Renal cortex interstitium (tissue), 11 donors: ENCODE measurements at regions not wholly inside any gene's neighbourhood (a gene's known extent, or its start where the extent isn't known, plus 50 kb on each side); places are given as distances from the start of the nearest gene placed in this dataset.
"Not testable (repeated sequence)": the region's sequence is repeated elsewhere in the genome, so short reads cannot be mapped to it uniquely, and the experiment has no call there.

Experiments used
- DNase-seq, 11 donors: peaks; one replicate each; pipeline ENCODE4 v3.0.0-alpha.2; 2013; ENCODE audit warnings: low read depth in 9 of 11, low spot score in 4 of 11; ENCODE audit errors: extremely low read depth in 1 of 11

DNA sequence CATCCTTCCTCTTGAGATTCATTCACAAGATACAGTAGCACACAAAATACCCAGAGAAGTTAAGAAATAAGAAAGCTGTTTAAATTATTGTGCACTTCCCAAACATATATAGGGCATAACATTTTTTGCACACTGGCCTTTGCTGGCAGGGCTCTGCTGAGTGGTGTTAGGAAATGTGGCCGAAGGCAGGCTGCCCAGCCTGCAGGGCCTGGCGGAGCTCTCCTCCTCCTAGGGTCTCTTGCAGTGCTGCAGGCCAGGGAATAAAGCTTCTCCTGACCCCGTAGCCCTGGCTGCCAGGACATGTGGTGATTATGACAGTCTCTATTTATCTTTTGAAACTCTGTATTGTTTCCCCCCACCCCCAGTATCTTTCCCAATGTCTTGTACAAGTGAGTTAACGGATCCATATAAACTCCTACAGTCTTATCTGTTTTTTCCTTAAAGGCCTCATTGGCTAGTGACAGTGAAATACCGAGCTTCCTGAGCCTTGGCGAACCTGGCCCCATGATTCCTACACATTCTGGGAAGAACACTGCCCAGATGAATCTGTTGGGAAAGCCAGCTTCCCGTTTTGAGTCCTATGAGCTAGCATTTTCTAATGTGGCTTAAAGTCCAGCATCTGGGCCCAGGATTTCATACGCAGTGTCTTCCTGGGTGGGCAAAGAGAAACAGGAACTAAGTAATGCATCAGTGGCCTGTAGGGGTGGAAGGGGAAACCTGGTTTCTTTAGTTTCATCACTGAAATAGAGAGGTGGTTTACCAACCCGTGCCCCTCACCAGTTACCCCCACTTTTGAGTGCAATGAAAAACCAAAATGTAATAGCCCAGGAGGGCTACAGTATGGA lies 310.3 kb downstream of the BCL2L11 start:
- not testable (repeated sequence) for DNase-seq

DNA sequence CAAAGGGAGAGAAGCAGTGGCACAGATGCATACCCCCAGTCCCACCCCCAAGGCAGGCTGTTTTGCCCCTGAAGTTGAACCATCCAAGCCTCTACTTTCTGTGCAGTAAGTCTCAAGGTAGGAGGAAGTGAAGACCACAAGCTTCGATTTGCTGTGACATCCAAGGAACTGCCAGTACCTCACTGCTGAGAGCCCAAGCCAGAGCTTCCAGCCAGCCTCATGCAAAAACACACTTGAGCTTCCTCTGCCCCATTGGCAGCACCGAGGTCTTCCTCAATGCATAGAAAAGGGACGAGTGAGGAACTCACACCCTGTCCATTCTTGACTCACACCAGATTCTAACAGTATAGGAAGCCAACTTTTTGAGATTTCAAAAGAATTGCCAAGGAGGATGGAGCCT lies 311.7 kb downstream of the BCL2L11 start:
- DNase-seq: not testable (repeated sequence)

DNA sequence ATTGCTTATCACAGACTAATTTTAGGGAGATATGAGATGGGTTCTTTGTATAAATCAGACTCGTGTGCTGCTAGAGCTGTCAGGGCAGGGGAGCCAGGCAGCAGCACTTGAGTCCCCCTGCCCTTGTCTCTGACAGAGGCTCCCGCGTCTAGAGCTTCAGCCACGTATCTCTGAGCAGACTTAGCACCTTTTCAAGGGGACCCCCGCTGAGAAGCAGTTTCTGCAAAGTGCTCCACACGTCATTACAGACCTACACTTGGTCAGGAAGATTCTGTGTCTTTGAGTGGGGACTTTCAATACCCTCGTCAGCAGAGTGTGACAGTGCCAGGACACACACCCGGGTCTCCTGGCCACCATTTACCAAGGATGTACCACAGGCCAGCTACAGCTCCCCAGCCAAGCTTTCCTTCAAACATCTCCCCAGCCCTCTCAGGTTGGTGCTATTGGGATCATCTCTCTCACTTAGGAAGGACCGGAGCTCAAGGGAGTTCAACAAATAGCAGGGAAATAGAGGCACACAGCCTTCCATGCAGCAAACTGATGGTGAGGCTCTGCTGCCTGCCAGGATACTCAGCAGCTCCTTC lies 312.3 kb downstream of the BCL2L11 start:
- not testable (repeated sequence) for DNase-seq

DNA sequence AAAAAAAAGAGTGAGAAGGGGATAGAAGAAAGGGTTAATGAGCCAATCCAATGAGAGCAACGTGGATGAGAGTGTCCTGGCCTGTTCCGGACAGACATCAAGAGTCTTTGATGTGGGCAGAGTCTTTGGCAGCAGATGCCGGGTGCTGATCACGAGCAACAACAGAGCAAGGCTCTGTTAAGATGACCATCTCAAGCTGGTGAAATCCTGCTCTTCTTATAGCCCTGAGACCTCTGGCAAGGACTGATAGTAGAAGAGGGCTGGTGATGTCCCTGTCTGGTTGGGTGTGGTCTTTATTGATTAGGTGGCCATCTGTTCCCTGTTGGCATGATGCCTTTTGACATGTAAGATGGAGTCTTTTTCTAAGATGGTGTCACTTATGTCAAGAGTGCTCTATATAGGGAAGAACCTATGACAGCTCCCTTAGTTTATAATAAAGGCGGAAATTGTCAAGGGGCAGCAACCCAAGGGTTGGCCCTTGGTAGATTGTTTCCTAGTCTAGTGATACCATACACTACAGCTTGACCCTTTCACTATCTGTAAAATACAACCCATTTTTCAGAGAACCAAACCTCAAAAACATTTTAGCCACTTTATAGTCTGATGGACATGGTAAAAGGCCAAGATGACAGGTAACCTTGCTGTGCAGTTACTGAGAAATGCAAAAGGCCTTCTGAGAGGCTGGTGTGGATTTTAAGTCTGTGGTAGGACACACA lies 313.3 kb downstream of the BCL2L11 start:
- not testable (repeated sequence) for DNase-seq

DNA sequence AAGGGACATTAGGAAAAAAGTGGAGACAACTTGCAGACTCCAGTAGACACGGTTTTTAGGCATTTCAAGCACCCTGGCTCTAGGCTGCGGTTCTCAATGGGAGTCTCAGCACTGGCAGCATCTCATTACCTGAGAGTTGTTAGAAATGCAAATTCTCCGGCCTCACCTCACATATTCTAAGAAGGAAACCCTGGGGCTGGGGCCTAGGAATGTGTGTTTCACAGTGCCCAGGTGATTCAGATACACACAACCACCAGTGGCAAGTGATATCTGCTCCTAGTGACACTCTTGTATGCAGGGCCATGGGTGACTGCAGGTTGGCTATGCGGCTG lies 313.9 kb downstream of the BCL2L11 start:
- DNase-seq: not testable (repeated sequence)

DNA sequence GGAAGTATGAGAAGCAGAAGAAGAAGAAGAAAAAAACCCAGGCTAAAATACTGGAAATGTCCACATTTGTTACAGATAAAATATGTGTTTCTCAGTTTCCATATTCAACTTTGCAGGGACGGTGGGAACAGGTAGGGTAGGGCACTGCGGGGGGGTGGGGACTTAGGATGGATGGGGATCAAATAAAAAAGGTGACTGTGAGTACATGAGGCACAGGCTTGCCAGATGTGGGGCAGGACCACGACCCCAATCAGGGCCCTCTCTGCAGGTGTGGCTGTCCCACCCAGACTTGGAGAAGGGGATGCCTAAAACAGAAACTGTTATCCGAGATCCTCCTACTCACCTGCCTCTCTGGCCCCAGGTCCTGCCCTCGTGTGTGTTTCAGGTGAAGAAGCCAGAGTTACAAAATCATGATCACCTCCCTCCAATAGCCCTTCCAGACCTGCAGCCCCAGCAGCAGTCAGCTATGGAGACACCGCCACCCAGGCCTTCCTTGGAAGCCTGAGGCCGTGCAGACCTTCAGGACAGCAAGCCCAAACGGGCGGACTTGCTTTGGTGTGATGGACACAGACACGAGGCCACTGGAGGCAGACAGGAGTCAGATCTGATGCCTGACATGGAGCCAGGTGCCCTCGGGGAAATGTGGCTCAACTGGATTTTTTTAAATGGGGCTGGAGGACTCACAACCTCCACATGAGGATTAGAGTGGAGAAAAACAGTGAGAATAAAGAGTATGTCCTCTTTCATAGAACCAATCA lies 315.0 kb downstream of the BCL2L11 start:
- not testable (repeated sequence) for DNase-seq

DNA sequence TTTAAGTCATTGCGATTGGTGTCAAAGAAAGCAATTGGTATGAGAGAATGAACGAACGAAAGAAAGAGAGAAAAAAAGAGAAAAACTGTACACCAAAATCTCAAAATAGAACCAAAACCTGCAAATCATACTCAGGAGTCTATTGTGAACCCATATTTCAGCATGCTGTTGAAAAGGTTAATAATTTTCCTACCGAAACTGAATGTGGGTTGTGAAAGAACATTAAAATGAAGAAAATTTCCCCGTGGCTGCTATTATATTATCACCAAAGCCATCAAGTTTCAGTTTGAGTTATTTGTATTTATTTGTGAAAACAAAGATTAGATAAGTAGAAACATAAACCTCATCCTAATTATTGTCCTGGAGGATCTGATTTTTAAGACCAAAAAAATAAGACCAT lies 315.7 kb downstream of the BCL2L11 start:
- not testable (repeated sequence) for DNase-seq

DNA sequence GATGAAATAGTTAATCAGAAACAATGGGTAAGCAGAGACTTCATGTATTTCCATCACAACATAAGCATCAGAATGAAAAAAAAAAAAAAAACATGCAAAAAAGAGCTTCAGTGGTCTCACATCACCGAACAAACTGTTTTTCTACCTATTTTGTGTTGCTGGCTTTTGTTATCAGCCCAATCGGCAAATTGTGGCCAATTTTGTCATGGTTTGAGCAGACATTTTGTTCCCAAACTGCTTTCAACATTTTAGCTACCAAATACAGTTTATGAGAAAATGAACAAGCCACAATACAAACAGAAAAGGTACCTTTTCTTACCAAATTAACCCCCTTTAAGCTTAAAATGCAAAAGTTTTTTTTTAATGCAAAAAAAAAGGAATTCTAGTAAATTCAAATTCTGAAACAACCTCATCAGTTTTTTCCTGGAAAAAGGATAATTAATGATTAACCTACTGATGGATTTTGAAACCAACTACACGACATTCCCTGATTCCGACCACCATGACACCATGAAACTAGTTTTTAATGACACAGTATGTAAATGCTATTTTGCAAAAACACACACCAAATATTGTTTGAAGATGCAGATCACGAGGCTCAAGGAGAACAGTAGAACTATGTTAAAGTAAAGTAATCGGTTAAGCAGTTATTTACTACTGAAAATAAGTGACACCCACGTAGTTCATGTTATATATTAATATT lies 316.7 kb downstream of the BCL2L11 start:
- DNase-seq: not testable (repeated sequence)

DNA sequence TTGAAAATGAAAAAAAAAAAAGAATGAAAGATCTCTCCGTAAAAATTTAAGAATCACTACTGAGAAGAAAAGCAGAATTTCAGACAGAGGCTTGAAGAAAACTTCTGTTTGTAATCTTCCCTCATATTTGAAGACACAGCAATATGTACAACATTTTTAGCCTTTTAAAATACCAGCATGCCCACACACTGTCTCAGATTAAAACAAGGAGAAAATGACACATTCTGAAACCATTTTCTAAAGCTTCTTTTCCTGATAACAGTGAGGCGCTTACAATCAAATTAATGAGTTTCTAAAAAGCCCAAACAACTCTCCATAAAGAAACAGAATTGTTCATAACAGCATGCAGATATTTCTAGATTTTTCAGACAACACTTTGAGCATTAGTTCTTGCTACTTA lies 317.4 kb downstream of the BCL2L11 start:
- not testable (repeated sequence) for DNase-seq

DNA sequence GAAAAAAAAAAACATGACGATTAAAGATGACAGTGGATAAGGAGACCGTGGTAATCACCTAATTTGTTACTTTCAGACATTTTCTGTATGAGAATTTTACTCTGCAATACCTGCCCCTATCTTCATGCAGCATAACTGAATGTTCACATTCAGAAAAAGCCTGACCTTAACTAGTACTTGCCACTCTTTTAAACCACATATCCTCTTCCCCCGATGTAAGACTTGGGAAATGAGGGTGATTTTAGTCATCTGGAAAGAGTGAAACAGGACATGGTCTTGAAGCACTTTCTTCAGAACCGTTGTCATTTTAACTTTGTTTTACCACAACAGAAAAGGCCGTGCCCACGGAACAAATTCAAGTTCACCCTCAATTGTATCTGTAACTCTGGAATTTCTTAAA lies 318.5 kb downstream of the BCL2L11 start:
- DNase-seq: not testable (repeated sequence)

DNA sequence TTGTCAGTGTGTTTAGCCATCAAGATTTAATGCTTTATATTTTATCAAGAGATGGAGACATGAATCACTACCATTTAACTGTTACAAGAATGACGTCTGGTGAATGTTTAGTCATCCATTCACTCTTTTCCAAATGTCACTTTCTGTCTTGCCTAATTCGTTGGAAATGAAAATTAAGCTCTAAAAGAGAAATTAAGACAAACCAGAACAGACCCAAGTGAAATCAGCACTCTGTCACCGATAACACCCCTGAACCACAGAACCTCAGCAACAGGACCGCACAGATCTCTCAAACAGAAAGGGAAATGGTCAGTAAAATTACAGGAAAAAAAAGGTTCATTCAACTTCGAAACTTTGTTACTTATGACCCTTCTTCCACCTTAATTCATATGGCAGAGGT lies 320.9 kb downstream of the BCL2L11 start:
- DNase-seq: not testable (repeated sequence)

DNA sequence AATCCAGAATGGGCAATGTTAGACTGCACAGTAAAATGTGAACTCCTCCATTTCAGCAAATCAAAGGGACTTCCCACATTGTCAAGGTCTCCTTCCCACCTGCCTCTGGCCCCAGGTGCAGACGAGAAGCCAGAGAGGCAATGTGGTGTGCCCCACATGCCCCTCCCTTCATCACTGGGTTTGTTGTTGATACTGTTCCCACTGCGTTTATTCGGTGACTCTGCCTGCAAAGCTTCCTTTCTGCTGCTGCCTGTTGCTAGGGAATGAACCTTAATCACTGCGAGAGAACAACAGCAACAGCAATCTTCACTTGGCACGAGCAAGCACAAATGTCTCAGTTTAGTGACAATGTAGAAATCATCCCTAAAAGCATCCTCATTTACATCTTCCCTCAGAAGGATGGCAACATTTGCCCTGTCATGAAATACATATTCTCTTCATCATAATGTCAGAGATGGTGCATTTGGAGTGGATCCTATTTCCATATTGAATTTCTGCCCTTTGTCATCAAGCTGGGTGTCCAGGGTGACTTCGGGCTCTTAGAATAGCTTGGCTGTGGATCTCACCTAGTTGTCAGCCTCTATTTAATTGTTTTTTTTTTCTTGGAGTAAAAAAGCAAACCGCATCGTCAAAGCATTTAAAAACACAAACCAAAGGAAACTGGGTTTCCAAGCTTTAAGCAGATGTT lies 322.2 kb downstream of the BCL2L11 start:
- not testable (repeated sequence) for DNase-seq

DNA sequence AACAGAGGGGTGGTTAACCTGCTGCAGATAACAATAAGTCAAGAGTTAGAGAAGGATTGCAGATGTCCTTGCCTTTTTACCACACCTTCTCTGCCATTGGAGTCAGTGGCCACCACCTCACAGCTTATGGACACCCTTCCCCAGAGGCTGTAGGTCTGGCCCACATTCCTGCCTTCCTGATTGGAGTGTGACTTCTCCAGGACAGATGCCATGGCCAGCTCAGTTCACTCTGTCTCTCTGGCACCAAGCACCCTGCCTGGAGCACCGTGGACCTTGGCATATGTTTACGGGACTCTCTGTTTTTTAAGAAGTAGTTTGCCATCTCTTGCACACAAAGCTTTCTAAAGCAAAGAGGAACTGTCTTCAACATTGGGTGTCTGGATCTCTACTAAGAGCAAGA lies 323.8 kb downstream of the BCL2L11 start:
- DNase-seq: not testable (repeated sequence)

DNA sequence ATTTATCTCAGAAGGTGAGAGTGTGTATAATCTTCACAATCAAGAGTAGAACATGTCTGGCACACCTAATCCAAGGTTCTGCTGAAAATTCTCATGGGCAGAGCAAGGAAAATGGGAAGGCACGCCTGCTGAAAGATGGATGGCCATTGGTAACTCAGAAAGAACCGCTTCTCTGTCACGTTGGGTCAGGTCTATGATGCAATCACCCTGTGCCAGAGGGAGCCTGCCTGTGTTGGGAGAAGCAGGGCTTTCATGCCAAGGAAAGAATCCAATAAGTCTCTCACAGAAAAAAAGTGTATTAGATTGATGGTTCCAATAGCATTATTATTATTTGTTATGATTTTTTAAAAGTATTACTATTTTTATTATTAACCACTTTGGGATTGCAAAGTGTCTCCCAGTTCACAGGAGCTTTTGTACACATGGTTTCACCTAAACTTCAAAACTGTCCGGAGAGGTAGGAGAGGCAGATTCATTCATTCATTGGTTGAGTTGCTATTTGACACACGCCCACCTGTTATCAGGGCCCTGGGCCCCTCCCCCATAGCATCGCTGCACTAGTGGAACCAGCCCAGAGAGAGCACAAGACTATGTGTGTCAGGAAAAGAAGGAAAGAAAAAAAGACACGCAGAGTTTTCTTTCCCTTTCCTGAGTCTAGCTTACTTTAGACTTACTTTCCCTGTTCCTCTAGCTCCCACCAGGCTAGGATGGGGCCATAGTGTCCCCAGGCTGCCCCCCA lies 324.6 kb downstream of the BCL2L11 start:
- not testable (repeated sequence) for DNase-seq

DNA sequence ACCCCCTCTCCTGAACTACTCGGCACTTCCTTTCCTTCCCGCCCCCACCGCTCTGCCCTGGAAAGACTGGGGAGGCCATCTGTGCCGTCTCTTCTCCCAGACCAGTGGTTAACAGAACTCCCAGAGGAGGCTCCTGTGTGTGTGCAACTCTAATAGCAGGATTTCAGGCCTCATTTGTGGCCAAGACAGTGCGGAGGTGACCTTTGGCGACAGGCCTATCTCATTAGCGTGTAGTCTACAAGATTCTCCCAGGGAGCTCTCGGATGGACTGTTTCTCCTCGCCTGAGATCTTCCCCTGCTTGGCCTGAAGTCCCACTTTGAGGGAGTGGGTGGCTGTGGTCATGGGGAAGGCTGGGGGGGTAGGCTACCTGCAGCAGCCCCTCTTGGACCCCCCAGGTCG lies 325.2 kb downstream of the BCL2L11 start:
- not testable (repeated sequence) for DNase-seq

DNA sequence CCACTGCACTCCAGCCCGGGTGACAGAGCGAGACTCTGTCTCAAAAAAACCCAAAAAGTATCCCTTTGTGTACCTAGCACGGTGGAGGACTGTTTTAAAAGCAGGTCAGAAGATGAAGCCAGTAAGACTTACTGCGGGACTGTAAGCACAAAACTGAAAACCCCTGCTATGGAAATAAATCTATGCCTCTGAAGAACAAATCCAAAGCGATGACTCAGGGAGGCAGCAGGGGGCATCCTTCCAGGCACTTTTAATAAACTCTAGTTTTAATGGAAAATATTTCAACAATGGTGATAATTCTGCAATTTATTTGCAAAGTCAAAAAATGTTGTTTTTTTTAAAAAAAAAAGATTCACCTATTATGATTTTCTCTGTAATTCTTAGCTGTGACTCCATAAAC lies 326.8 kb downstream of the BCL2L11 start:
- not testable (repeated sequence) for DNase-seq

DNA sequence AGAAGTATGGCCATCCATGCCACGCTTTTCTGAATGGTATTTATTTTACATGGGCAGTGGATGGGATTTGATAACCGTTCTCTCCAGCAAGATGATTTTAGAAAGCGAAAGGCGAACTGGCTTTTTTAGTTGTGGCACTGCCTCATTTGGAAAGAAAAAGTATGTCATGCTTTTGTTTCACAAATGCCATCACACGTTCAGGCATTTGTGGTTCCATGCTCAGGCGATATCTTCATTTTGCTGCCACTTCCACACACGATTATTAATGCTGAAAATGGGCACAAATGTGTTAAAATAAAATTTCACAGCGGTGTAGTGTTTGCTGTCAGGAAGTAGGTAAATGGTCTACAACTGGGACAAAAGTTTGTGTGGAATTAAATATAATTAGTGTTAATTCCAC lies 328.1 kb downstream of the BCL2L11 start:
- not testable (repeated sequence) for DNase-seq

DNA sequence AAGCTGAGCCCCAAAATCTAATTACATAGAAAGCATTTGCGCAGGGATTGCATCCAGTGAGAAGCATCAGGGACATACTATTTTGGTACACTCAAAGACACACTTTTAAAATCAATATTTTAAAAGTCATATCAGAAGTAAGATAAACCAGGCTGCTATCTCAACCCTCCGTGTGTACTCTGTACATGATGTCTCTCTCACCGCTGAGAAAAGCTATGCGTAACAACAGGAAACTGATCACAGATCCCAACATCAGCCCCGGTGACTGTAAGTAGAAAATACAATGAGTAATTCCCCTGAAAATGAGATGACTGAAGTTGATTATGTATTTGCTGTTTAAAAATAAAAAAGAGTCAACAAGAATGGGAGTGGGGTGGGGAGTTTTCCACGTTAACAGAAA lies 329.8 kb downstream of the BCL2L11 start:
- DNase-seq: not testable (repeated sequence)
